Fibroblast of lung (primary cell): ENCODE measurements at regions not wholly inside any gene's neighbourhood (a gene's known extent, or its start where the extent isn't known, plus 50 kb on each side); places are given as distances from the start of the nearest gene placed in this dataset.

Experiments
- DNase-seq, 2 donors: peaks; one replicate each; pipeline versions ENCODE4 v3.0.0 to v3.0.0-alpha.2; 2010; ENCODE audit warnings: low read depth in 2 of 2
- H2AFZ ChIP-seq: 2 replicates; pipeline ENCODE4 v1.5.1; 2012; ENCODE audit warnings: low read length, control low read depth, inconsistent platforms
- H3K27ac ChIP-seq: 2 replicates; pipeline ENCODE4 v1.5.1; 2011; ENCODE audit warnings: low read length, control low read depth; ENCODE audit not compliant: insufficient read depth
- H3K27me3 ChIP-seq: 2 replicates; pipeline ENCODE4 v1.5.1; 2011; ENCODE audit warnings: mild to moderate bottlenecking, low read length; ENCODE audit not compliant: control insufficient read depth, insufficient read depth
- H3K36me3 ChIP-seq: 2 replicates; pipeline ENCODE4 v1.5.1; 2011; ENCODE audit warnings: low read length; ENCODE audit not compliant: control insufficient read depth, insufficient read depth
- H3K4me1 ChIP-seq: 2 replicates; pipeline ENCODE4 v1.5.1; 2011; ENCODE audit warnings: low read length; ENCODE audit not compliant: control insufficient read depth, insufficient read depth; ENCODE audit errors: extremely low read depth
- H3K4me2 ChIP-seq: 2 replicates; pipeline ENCODE4 v1.5.1; 2011; ENCODE audit warnings: low read length, control low read depth; ENCODE audit not compliant: insufficient read depth; ENCODE audit errors: extremely low read depth
- H3K4me3 ChIP-seq, 4 experiments: fragments of 200-600 bp in 1 of 4; sonication (generic) in 1 of 4; replicated peaks in 1 of 4; 2 replicates each; pipeline ENCODE4 v1.5.1; 2011 to 2016; ENCODE audit warnings: low read length in 4 of 4, low read depth in 3 of 4, mild to moderate bottlenecking in 3 of 4, control low read depth in 2 of 4, inconsistent platforms in 1 of 4, mixed read lengths in 1 of 4; ENCODE audit not compliant: insufficient read depth in 1 of 4; ENCODE audit errors: control extremely low read depth in 1 of 4
- H3K79me2 ChIP-seq: 2 replicates; pipeline ENCODE4 v1.5.1; 2012; ENCODE audit warnings: mild to moderate bottlenecking, low read length, inconsistent platforms; ENCODE audit not compliant: control insufficient read depth, insufficient read depth
- H3K9ac ChIP-seq: 2 replicates; pipeline ENCODE4 v1.5.1; 2011; ENCODE audit warnings: mild to moderate bottlenecking, low read length, control low read depth; ENCODE audit not compliant: insufficient read depth
- H3K9me3 ChIP-seq: 2 replicates; pipeline ENCODE4 v1.5.1; 2012; ENCODE audit warnings: low read depth, low read length; ENCODE audit not compliant: control insufficient read depth, insufficient read depth
- H4K20me1 ChIP-seq: 2 replicates; pipeline ENCODE4 v1.5.1; 2011; ENCODE audit warnings: low read length; ENCODE audit not compliant: control insufficient read depth, insufficient read depth; ENCODE audit errors: extremely low read depth
- EZH2 ChIP-seq: IDR thresholded peaks from 2 replicates; pipeline ENCODE4 v1.5.1; 2012; ENCODE audit warnings: low read length, control low read depth, mild to moderate bottlenecking; ENCODE audit errors: missing control alignments
- TF ChIP-seq, protein P1 (sequence below), 2 donors: IDR thresholded peaks in 1 of 2; conservative IDR thresholded peaks in 1 of 2; 1 replicate in 1 of 2; 2 replicates in 1 of 2; pipeline ENCODE4 v1.5.1; 2011 to 2012; ENCODE audit warnings: low read length in 2 of 2, control low read depth in 1 of 2, inconsistent platforms in 1 of 2, low read depth in 1 of 2, mild to moderate bottlenecking in 1 of 2

DNA sequence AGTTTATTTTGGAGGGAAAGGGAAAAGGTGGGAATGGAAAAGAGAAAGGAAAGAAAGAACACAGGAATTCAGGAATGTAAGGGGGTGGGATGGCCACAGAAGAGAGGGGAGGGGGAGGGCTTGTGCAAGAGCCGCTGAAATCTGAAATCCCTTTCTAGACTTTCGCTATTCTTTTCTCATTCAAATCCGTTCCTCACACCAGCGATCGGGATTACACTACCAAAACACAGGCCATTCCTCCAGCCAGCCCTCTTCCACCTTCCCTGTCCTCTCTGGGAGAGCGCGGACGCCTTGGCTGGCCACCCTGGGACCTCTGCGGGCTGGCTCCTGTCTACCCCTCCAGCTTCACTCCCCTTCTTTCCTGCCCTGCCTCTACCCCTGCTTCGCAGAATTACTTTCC is 102.3 kb downstream of the CDCA7 start:
- H3K4me1 ChIP-seq: no peaks in the 10 kb centered on the region
- no peaks in the 10 kb centered on the region for H3K36me3 ChIP-seq
- no peak overlapping the region for H2AFZ ChIP-seq
- no peak for TF ChIP-seq EZH2
- TF ChIP-seq, protein P1, sequence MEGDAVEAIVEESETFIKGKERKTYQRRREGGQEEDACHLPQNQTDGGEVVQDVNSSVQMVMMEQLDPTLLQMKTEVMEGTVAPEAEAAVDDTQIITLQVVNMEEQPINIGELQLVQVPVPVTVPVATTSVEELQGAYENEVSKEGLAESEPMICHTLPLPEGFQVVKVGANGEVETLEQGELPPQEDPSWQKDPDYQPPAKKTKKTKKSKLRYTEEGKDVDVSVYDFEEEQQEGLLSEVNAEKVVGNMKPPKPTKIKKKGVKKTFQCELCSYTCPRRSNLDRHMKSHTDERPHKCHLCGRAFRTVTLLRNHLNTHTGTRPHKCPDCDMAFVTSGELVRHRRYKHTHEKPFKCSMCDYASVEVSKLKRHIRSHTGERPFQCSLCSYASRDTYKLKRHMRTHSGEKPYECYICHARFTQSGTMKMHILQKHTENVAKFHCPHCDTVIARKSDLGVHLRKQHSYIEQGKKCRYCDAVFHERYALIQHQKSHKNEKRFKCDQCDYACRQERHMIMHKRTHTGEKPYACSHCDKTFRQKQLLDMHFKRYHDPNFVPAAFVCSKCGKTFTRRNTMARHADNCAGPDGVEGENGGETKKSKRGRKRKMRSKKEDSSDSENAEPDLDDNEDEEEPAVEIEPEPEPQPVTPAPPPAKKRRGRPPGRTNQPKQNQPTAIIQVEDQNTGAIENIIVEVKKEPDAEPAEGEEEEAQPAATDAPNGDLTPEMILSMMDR (conservative IDR thresholded peaks at IDR 0.05 in 1 of 2, IDR thresholded peaks at IDR 0.05 in 1 of 2; ENCODE audit: low read depth in 1 of 2, low read length in 2 of 2): no peak
- peaks cover 3% of the 10 kb centered on the region for H3K27me3 ChIP-seq
- H3K4me2 ChIP-seq: no peak overlapping the region
- no peak overlapping the region for H3K27ac ChIP-seq
- H3K9me3 ChIP-seq: no peaks in the 10 kb centered on the region
- H3K79me2 ChIP-seq: no peaks in the 10 kb centered on the region
- DNase-seq: no peak
- no peak overlapping the region for H3K9ac ChIP-seq
- no peaks in the 10 kb centered on the region for H4K20me1 ChIP-seq
- H3K4me3 ChIP-seq: no peak overlapping the region

DNA sequence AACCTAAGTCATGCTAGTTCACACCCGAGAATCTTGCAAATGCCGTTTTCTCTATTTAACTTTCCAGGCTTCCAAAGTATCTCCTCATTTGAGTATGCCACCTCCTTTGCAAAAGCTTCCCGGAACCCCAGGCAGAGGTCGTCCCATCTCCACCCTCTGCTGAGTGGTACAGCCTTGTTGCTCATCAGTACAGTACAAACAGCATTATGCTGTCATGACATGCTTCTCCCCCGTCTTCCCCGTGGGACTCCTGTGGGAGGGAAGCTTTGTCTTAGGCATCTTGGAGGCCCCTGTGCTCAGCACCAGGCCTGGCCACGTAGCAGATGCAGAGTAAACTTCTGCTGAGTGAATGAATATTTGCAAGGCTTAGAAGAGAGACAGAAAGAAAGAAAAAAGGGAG is 102.7 kb downstream of the CDCA7 start:
- Histone ChIP-seq H3K36me3 (no peaks in the 10 kb centered on the region), H2AFZ (no peak overlapping the region), H3K27ac (no peak overlapping the region), H3K27me3 (peaks cover 3% of the 10 kb centered on the region), H4K20me1 (no peaks in the 10 kb centered on the region), H3K4me1 (no peaks in the 10 kb centered on the region), H3K9me3 (no peaks in the 10 kb centered on the region), H3K4me3 (no peak overlapping the region), H3K9ac (no peak overlapping the region), H3K4me2 (no peak overlapping the region), H3K79me2 (no peaks in the 10 kb centered on the region)
- no peak for TF ChIP-seq EZH2
- TF ChIP-seq, protein P1 (conservative IDR thresholded peaks at IDR 0.05 in 1 of 2, IDR thresholded peaks at IDR 0.05 in 1 of 2; ENCODE audit: low read depth in 1 of 2, low read length in 2 of 2): no peak
- DNase-seq: no peak

DNA sequence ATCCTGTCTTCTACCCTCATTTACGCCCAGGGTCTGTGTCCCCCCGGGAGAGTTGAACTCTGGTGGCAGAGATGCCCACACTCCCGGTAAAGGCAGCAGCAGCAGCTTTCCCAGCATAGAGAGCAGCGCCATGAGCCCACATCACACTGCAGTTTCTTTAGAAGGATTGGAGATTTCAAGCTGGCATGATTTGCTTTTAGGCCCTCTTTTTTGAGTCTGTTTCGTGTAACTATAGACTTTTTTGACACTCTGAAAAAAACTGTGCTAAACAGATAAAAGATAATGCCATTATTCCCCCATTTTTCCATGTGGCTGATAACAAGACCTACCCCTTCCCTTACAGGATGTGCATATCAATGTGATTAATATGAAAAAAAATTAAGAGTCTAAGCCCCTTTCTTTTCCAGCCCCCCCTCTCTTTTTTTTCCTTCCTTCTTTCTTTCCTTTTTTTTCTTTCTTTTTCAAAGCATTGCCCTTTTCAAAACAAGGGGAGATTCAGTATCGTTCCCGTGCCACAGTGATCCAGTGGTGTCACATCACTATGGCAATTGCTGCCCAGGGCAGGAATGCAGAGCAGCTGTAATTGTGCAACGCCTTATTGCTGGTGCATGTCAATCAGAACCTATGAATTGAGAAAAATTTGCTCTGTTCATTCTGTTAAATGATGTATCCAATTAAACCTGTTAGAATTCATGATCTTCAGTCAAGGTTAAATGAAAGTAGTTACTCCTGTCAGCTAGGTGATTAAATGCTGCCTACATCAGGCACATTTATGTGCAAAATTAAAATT is 104.5 kb downstream of the CDCA7 start:
- Histone ChIP-seq H4K20me1 (no peaks in the 10 kb centered on the region), H3K79me2 (no peaks in the 10 kb centered on the region), H3K9me3 (no peaks in the 10 kb centered on the region), H3K4me2 (no peak overlapping the region), H3K27ac (no peak overlapping the region), H3K36me3 (no peaks in the 10 kb centered on the region), H3K4me3 (no peak overlapping the region), H3K9ac (no peak overlapping the region), H3K4me1 (no peaks in the 10 kb centered on the region), H2AFZ (no peak overlapping the region), H3K27me3 (peaks cover 3% of the 10 kb centered on the region)
- no peak for TF ChIP-seq EZH2
- TF ChIP-seq, protein P1 (conservative IDR thresholded peaks at IDR 0.05 in 1 of 2, IDR thresholded peaks at IDR 0.05 in 1 of 2; ENCODE audit: low read depth in 1 of 2, low read length in 2 of 2): no peak
- no peak for DNase-seq
